OCI-LY7 (cell line): ENCODE measurements at regions not wholly inside any gene's neighbourhood (a gene's known extent, or its start where the extent isn't known, plus 50 kb on each side); places are given as distances from the start of the nearest gene placed in this dataset.

ENCODE experiments used
- BruUV-seq: library from RNA; stranded (reverse); fragments of 400-500 nt; replicated peaks from 2 replicates; lab custom pipeline; 2021; lab: Mats Ljungman, UMichigan
- CTCF ChIA-PET: fragments of 300-600 bp; sonication (Branson Sonifier 250); formaldehyde crosslinking; loops from one replicate; lab custom pipeline; 2022; ENCODE audit warnings: antibody characterized with exemption; ENCODE audit not compliant: unreplicated experiment; lab: Charles Lee
- POLR2A ChIA-PET: fragments of 300-600 bp; sonication (Branson Sonifier 250); formaldehyde crosslinking; loops from one replicate; lab custom pipeline; 2022; ENCODE audit warnings: antibody characterized with exemption; lab: Charles Lee
- DNase-seq: peaks from one replicate; pipeline ENCODE4 v3.0.0-alpha.2; 2015; ENCODE audit warnings: low spot score
- H2AFZ ChIP-seq: fragments of 200-600 bp; sonication (generic), shearing (Covaris generic); 2 replicates; pipeline ENCODE4 v1.6.1; 2014; ENCODE audit warnings: mild to moderate bottlenecking, antibody characterized with exemption, low read length, moderate library complexity
- H3K27ac ChIP-seq: fragments of 200-600 bp; sonication (generic); 2 replicates; pipeline ENCODE4 v1.5.1; 2014; ENCODE audit warnings: mixed run types, low read depth, mild to moderate bottlenecking, moderate library complexity, low read length, inconsistent platforms; ENCODE audit not compliant: poor library complexity, severe bottlenecking
- H3K36me3 ChIP-seq: fragments of 200-600 bp; sonication (generic); 2 replicates; pipeline ENCODE4 v1.6.1; 2014; ENCODE audit warnings: mild to moderate bottlenecking, antibody characterized with exemption, low read length, moderate library complexity, mixed read lengths; ENCODE audit not compliant: insufficient read depth
- H3K4me1 ChIP-seq: fragments of 200-600 bp; sonication (generic); 2 replicates; pipeline ENCODE4 v1.5.1; 2014; ENCODE audit warnings: mild to moderate bottlenecking, low read length; ENCODE audit not compliant: insufficient read depth, poor library complexity, severe bottlenecking
- H3K4me2 ChIP-seq: fragments of 200-600 bp; sonication (generic); 2 replicates; pipeline ENCODE4 v1.6.1; 2014; ENCODE audit warnings: mild to moderate bottlenecking, low read length
- H3K4me3 ChIP-seq: fragments of 200-600 bp; sonication (generic); 2 replicates; pipeline ENCODE4 v1.5.1; 2014; ENCODE audit warnings: mild to moderate bottlenecking, low read depth, low read length; ENCODE audit not compliant: poor library complexity, severe bottlenecking
- H3K79me2 ChIP-seq: fragments of 200-600 bp; sonication (generic); 2 replicates; pipeline ENCODE4 v1.6.1; 2016; ENCODE audit warnings: low read depth, mild to moderate bottlenecking, low read length, moderate library complexity, mixed read lengths; ENCODE audit not compliant: insufficient read depth
- H3K9me2 ChIP-seq: fragments of 200-600 bp; sonication (generic); 2 replicates; pipeline ENCODE4 v1.6.1; 2016; ENCODE audit warnings: mild to moderate bottlenecking, low read length, mixed read lengths; ENCODE audit not compliant: insufficient read depth
- H3K9me3 ChIP-seq: fragments of 200-600 bp; sonication (generic); 2 replicates; pipeline ENCODE4 v1.6.1; 2014; ENCODE audit warnings: mild to moderate bottlenecking, mixed run types, low read length, mixed read lengths
- H4K20me1 ChIP-seq: fragments of 200-600 bp; sonication (generic); 2 replicates; pipeline ENCODE4 v1.6.1; 2014; ENCODE audit warnings: mild to moderate bottlenecking, antibody characterized with exemption, low read length, moderate library complexity, mixed read lengths; ENCODE audit not compliant: insufficient read depth
- CTCF ChIP-seq: fragments of 200-600 bp; sonication (generic); conservative IDR thresholded peaks from 2 replicates; pipeline ENCODE4 v1.5.1; 2014; ENCODE audit warnings: mild to moderate bottlenecking, antibody characterized with exemption, low read length, moderate library complexity, mixed read lengths
- EZH2phosphoT487 ChIP-seq: fragments of 200-600 bp; sonication (generic); IDR thresholded peaks from 2 replicates; pipeline ENCODE4 v1.6.1; 2018; ENCODE audit warnings: low read depth, borderline replicate concordance, mild to moderate bottlenecking, mixed run types, antibody characterized with exemption, low read length, moderate library complexity, mixed read lengths
- intact Hi-C: fragments of 100-400 bp; cut with micrococcal nuclease; formaldehyde crosslinking; loops from one replicate; pipeline ENCODE4 v1.10.0; 2022; ENCODE audit not compliant: unreplicated experiment

GRCh38 chr13:30359991-30360390, 52.6 kb upstream of the KATNAL1 start:
- Histone ChIP-seq H2AFZ (no peak overlapping the region), H3K4me1 (peaks cover 22% of the 10 kb centered on the region), H3K79me2 (no peaks in the 10 kb centered on the region), H3K4me2 (no peak overlapping the region), H3K4me3 (no peak overlapping the region), H3K36me3 (peaks cover 94% of the 10 kb centered on the region), H3K27ac (no peak overlapping the region), H3K9me3 (no peaks in the 10 kb centered on the region), H4K20me1 (no peaks in the 10 kb centered on the region), H3K9me2 (no peaks in the 10 kb centered on the region)
- ChIA-PET POLR2A (interaction anchor here (1.2 kb wide), 1 partner anchor 10 kb away, joined by 3 read pairs; no protein-coding TSS in a partner anchor), CTCF (no interaction called here)
- TF ChIP-seq EZH2phosphoT487 (no peak), CTCF (no peak)
- no TSS peak for BruUV-seq
- no peak for DNase-seq
- intact Hi-C loops = loop anchor here (5.0 to 10.0 kb wide), 4 partner anchors 62 to 445 kb away; partner anchors contain the start of gene UBE2L5

GRCh38 chr13:30360586-30360985, 53.2 kb upstream of the KATNAL1 start:
- CTCF ChIA-PET = interaction anchor here (1.0 kb wide), 1 partner anchor 10 kb away, joined by 3 read pairs; no protein-coding TSS in a partner anchor
- Histone ChIP-seq H3K4me1 (peaks cover 22% of the 10 kb centered on the region), H2AFZ (no peak overlapping the region), H3K27ac (no peak overlapping the region), H3K4me2 (no peak overlapping the region), H4K20me1 (no peaks in the 10 kb centered on the region), H3K9me3 (no peaks in the 10 kb centered on the region), H3K79me2 (no peaks in the 10 kb centered on the region), H3K4me3 (no peak overlapping the region), H3K36me3 (peaks cover 97% of the 10 kb centered on the region), H3K9me2 (no peaks in the 10 kb centered on the region)
- POLR2A ChIA-PET = interaction anchor here (1.2 kb wide), 1 partner anchor 10 kb away, joined by 3 read pairs; no protein-coding TSS in a partner anchor
- intact Hi-C loops = no loop called here
- no TSS peak for BruUV-seq
- DNase-seq = no peak
- TF ChIP-seq EZH2phosphoT487 = no peak
- no peak for TF ChIP-seq CTCF

- no peaks in the 10 kb centered on the region for H4K20me1 ChIP-seq
- no TSS peak for BruUV-seq
- H2AFZ ChIP-seq = no peak overlapping the region
- intact Hi-C loops = no loop called here
- H3K4me3 ChIP-seq = no peak overlapping the region
- H3K79me2 ChIP-seq = no peaks in the 10 kb centered on the region
- no peaks in the 10 kb centered on the region for H3K9me3 ChIP-seq
- TF ChIP-seq EZH2phosphoT487 (no peak), CTCF (no peak)
- H3K4me2 ChIP-seq = no peak overlapping the region
- CTCF ChIA-PET = interaction anchor here (0.8 kb wide), 1 partner anchor 10 kb away, joined by 3 read pairs; no protein-coding TSS in a partner anchor
- peaks cover 16% of the 10 kb centered on the region for H3K4me1 ChIP-seq
- POLR2A ChIA-PET = interaction anchor here (0.5 to 1.4 kb wide), 7 partner anchors 8 to 248 kb away, joined by 3 to 8 read pairs (median 4); no protein-coding TSS in a partner anchor
- DNase-seq = no peak
- no peak overlapping the region for H3K27ac ChIP-seq
- peaks cover 97% of the 10 kb centered on the region for H3K36me3 ChIP-seq
- H3K9me2 ChIP-seq = no peaks in the 10 kb centered on the region
These were observed 54.8 kb upstream of the KATNAL1 start for GRCh38 chr13:30362005-30362788.
